Duodenal mucosa (tissue), 2 donors: ENCODE measurements at regions not wholly inside any gene's neighbourhood (a gene's known extent, or its start where the extent isn't known, plus 50 kb on each side); places are given as distances from the start of the nearest gene placed in this dataset.

ENCODE experiments used
- H3K27ac ChIP-seq: one replicate; pipeline ENCODE4 v1.7.0; 2013; ENCODE audit warnings: low read depth, low read length
- H3K27me3 ChIP-seq, 2 donors: one replicate each; pipeline ENCODE4 v1.7.0; 2013; ENCODE audit warnings: low read length in 2 of 2, control low read depth in 1 of 2; ENCODE audit not compliant: insufficient read depth in 2 of 2, control insufficient read depth in 1 of 2
- H3K36me3 ChIP-seq, 2 donors: one replicate each; pipeline ENCODE4 v1.7.0; 2013; ENCODE audit warnings: low read length in 2 of 2, control low read depth in 1 of 2; ENCODE audit not compliant: insufficient read depth in 2 of 2, control insufficient read depth in 1 of 2
- H3K4me1 ChIP-seq, 2 donors: one replicate each; pipeline ENCODE4 v1.7.0; 2013; ENCODE audit warnings: low read length in 2 of 2, control low read depth in 1 of 2; ENCODE audit not compliant: insufficient read depth in 2 of 2, control insufficient read depth in 1 of 2
- H3K4me3 ChIP-seq, 2 donors: one replicate each; pipeline ENCODE4 v1.7.0; 2013; ENCODE audit warnings: low read length in 2 of 2, low read depth in 1 of 2
- H3K9ac ChIP-seq, 2 donors: one replicate each; pipeline ENCODE4 v1.7.0; 2013; ENCODE audit warnings: low read length in 2 of 2, low read depth in 1 of 2
- H3K9me3 ChIP-seq, 2 donors: one replicate each; pipeline ENCODE4 v1.7.0; 2013; ENCODE audit warnings: low read length in 2 of 2, control low read depth in 1 of 2; ENCODE audit not compliant: control insufficient read depth in 1 of 2

DNA sequence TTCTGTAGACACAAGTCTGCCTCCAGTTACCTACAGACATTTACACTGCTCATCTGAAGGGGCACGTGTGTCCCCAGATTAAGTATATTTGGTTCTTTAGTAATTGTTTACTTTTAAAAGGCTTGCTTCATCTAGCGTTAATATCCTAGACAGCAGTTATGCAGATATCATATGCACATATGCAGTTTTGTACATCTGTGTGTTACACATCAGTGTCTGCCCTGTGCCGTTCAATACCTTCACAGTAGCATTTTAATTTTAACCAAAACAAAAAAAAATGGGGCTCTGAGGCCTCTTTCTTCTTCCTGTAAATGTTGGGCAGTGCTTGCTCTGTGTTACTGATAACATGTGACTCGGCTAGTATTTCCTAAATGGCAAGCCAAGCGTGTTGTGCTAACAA, 331.4 kb upstream of the MGMT start:
- H3K36me3 ChIP-seq: no peaks in the 10 kb centered on the region
- no peaks in the 10 kb centered on the region for H3K4me1 ChIP-seq
- H3K9me3 ChIP-seq: no peaks in the 10 kb centered on the region
- no peak overlapping the region for H3K27ac ChIP-seq
- H3K4me3 ChIP-seq: no peak overlapping the region
- no peak overlapping the region for H3K9ac ChIP-seq
- H3K27me3 ChIP-seq: no peaks in the 10 kb centered on the region

DNA sequence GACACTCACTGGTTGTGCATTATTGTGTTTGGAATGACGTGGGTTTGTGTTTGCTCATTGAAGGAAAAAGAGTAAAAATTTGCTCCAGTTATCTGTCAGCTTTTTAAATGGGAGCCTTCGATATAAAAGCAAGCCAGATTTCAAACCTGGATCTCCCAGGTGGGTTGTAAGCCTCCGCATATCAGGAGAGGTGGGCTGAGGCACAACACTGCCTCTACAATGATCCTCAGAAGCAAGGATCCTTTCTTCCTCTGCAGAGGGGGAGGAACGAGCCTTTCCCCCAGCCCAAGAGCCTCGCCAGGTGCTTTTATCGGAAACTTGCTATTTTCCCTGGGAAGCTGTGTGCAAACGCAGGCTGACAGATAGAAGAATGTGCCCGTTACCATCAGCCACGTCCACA, 331.0 kb upstream of the MGMT start:
- H3K36me3 ChIP-seq: no peaks in the 10 kb centered on the region
- H3K9me3 ChIP-seq: no peaks in the 10 kb centered on the region
- no peak overlapping the region for H3K27ac ChIP-seq
- no peaks in the 10 kb centered on the region for H3K27me3 ChIP-seq
- H3K4me1 ChIP-seq: no peaks in the 10 kb centered on the region
- no peak overlapping the region for H3K9ac ChIP-seq
- no peak overlapping the region for H3K4me3 ChIP-seq

DNA sequence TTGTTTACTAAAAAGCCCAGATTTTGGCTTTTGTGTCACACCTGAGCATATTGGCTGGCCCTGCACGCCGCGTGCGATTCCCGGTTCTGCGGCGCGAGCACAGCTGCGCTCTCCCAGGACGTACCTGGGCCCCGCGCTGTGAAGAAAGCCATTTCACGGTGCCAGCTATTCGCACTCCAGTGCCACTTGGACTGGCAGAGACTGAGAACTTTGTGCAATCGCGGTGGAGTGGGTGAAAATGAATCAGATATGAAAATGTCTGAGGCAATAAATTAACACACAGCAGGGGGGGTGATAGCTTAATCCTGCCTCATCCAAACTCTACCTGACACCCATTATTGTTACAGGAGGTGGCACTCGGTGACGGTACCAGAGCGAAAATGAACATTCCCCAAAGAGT, 330.1 kb upstream of the MGMT start:
- H3K9ac ChIP-seq: no peak overlapping the region
- H3K9me3 ChIP-seq: no peaks in the 10 kb centered on the region
- H3K27me3 ChIP-seq: no peaks in the 10 kb centered on the region
- H3K36me3 ChIP-seq: no peaks in the 10 kb centered on the region
- H3K27ac ChIP-seq: no peak overlapping the region
- no peaks in the 10 kb centered on the region for H3K4me1 ChIP-seq
- no peak overlapping the region for H3K4me3 ChIP-seq

DNA sequence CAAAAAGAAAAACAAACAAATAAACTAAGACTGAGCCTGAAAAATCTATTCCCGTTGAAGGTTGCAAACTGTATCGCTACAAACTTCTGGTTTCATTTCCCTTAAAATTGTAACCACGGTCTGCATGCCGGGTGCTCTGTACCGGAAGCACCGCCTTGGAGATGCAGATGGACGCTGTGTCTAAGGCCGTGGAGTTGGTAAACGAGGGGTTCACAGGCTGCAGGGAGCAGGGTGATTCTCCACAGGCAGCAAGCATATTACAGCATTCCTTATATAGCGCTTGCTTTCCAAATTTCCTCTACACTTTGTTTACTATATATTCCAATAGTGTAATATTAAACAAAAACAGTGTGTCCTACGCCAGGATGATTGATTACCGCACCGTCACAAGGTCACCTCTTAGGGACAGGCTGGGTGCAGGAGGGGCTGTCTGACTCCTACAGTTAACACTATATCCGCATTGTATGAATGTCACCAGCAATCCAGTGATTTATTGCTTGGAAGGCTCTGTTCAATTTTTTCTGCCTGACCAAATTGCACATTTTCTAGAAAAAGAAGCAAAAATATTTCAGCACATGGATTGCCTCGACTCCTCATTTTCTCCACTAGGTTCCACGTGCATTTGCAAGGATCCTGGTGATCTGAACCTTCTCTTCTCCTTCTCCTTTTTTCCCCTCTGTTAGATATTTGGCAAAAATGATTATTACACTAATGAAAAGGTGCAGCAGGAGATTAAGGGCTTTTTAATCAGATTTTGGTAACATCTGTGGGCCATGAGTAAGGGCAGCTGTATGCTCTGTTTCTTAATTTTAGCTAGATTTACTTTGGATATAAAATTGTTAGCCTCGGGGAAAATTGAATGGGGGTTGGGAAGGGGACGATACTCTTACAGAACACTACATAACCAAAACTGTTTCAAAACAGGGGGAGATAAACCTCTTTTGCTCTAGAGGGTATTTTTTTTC, 325.8 kb upstream of the MGMT start:
- no peaks in the 10 kb centered on the region for H3K4me1 ChIP-seq
- no peaks in the 10 kb centered on the region for H3K36me3 ChIP-seq
- no peaks in the 10 kb centered on the region for H3K9me3 ChIP-seq
- no peak overlapping the region for H3K9ac ChIP-seq
- no peaks in the 10 kb centered on the region for H3K27me3 ChIP-seq
- no peak overlapping the region for H3K4me3 ChIP-seq
- H3K27ac ChIP-seq: no peak overlapping the region

DNA sequence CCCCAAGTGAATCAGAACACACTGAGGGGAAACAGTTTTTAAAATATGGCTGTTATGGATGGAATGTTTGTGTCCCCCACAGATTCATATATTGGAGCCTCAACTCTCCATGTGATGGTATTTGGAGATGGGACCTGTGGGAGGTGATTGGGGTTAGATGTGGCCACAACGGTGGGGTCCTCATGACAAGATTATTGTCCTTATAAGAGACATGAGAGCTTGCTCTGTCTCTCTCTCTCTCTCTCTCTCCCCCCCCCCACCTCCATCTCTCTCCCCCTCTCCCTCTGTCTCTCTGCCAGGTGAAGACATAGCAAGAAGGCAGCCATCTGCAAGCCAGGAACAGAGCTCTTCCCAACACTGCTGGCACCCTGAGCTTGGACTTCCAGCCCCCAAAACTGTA, 315.8 kb upstream of the MGMT start:
- no peaks in the 10 kb centered on the region for H3K36me3 ChIP-seq
- H3K27ac ChIP-seq: no peak overlapping the region

DNA sequence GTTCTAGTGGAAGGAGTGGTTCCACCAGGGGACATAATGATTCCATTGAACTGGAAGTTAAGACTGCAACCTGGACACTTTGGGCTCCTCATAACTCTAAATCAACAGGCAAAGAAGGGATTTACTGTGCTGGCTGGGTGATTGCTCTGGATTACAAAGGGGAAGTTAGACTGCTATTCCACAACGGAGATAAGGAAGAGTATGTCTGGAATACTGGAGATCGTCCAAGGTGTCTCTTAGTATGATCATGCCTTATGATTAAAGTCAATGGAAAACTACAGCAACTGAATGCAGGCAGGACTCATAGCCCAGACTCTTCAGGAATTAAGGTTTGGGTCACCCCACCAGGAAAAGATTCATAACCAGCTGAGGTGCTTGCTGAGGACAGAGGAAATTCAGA, 310.6 kb upstream of the MGMT start:
- H3K4me3 ChIP-seq: no peak overlapping the region
- H3K9me3 ChIP-seq: no peaks in the 10 kb centered on the region
- no peak overlapping the region for H3K9ac ChIP-seq
- H3K27ac ChIP-seq: no peak overlapping the region
- no peaks in the 10 kb centered on the region for H3K27me3 ChIP-seq
- H3K4me1 ChIP-seq: no peaks in the 10 kb centered on the region
- no peaks in the 10 kb centered on the region for H3K36me3 ChIP-seq

More for the DNA sequence above, 315.8 kb upstream of the MGMT start:
- H3K9ac ChIP-seq: no peak overlapping the region
- H3K27me3 ChIP-seq: no peaks in the 10 kb centered on the region
- no peak overlapping the region for H3K4me3 ChIP-seq
- no peaks in the 10 kb centered on the region for H3K4me1 ChIP-seq
- H3K9me3 ChIP-seq: no peaks in the 10 kb centered on the region

DNA sequence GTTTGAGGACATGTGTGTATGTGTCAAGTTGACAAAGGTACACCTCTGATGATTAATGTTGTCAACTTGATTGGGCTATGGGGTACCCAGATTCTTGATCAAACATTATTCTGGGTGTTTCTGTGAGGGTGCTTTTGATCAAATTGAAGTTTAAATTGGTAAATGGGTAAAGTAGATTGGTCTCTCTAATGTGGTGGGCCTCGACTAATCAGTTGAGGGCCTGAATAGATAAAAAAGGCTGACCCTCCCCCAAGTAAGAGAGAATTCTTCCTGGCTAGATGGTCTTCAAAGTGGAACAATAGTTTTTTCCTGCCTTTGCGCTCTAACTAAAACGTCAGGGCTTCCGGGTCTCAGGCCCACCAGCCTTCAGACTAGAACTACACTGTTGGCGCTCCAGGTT, 309.9 kb upstream of the MGMT start:
- no peaks in the 10 kb centered on the region for H3K4me1 ChIP-seq
- no peaks in the 10 kb centered on the region for H3K9me3 ChIP-seq
- no peaks in the 10 kb centered on the region for H3K27me3 ChIP-seq
- H3K27ac ChIP-seq: no peak overlapping the region
- no peaks in the 10 kb centered on the region for H3K36me3 ChIP-seq
- H3K4me3 ChIP-seq: no peak overlapping the region
- no peak overlapping the region for H3K9ac ChIP-seq

DNA sequence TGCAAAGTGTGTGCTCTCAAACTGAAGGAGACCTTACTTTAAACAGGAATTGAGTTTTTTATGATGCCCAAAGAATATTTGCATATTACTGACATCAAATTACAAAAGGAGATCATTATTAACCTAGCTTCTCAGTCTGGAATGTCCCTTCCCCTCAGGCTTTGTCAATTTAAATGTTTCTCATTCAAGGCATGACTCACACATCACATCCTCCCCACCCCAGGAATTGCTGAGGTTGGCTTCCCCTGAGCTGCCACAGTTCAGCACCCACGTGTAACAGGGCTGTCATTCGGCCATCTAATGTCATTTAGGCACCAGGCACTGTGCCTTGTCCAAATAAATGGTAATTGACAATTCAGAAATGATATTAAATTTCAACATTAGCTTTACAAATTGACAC, 305.9 kb upstream of the MGMT start:
- H3K9ac ChIP-seq: no peak overlapping the region
- H3K27ac ChIP-seq: no peak overlapping the region
- H3K4me1 ChIP-seq: no peaks in the 10 kb centered on the region
- H3K36me3 ChIP-seq: no peaks in the 10 kb centered on the region
- H3K4me3 ChIP-seq: no peak overlapping the region
- no peaks in the 10 kb centered on the region for H3K27me3 ChIP-seq
- H3K9me3 ChIP-seq: no peaks in the 10 kb centered on the region

DNA sequence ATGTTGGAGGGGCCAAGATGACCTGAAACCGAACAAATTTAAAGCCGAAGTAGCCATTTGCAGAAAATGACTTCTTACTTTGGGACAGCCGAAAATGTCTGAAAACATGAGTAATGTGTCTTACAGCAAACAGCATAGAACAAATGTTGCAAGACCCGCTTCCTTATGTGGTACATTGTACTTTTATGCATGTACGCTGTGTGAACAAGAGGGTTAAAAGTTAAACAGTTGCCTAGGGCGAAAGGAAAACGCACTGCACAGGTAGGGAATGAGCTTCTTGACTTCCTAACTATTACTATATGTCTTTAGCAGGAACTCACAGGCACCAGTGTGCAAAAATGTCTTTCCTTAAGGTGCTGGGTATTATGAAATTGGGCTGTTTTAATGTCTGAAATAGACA, 303.5 kb upstream of the MGMT start:
- Histone ChIP-seq H3K4me1 (no peaks in the 10 kb centered on the region), H3K9me3 (no peaks in the 10 kb centered on the region), H3K27me3 (peaks cover 0 to 2% of the 10 kb centered on the region in 2 donors), H3K9ac (no peak overlapping the region), H3K36me3 (no peaks in the 10 kb centered on the region), H3K27ac (no peak overlapping the region), H3K4me3 (no peak overlapping the region)

DNA sequence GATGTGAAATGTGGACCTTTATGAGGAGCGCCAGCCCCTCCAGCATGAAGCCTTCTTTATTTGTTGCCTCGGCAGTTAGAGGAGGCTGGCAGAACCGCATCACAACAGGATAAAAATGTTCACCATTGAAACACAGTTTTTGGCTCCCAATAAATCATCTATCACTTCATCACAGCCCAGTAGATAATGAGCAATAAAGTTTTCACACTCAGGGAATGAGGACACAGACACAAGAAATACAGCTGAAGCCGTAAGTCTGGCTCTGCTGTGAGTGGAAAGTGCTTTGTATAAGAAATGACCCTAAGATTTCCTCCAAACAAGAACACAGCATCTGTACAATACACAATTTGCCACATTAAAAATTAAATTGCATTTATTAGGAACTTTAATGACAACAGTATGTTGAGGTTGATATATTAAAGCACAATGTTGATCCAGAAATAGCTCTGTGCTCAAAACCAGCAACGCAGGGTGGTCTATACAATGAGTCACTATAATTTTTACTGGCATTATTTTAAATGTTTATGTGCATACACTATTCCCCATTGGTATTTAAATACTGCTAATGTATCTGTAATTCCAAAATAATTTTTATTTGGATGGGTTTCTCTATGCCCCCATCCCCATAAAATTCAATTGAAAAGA, 301.8 kb upstream of the MGMT start:
- Histone ChIP-seq H3K27me3 (peaks cover 0 to 6% of the 10 kb centered on the region in 2 donors), H3K4me1 (no peaks in the 10 kb centered on the region), H3K36me3 (no peaks in the 10 kb centered on the region), H3K27ac (no peak overlapping the region), H3K9ac (no peak overlapping the region), H3K9me3 (no peaks in the 10 kb centered on the region), H3K4me3 (no peak overlapping the region)
